ENCODE measurements at regions not wholly inside any gene's neighbourhood (a gene's known extent, or its start where the extent isn't known, plus 50 kb on each side); places are given as distances from the start of the nearest gene placed in this dataset.

DNA sequence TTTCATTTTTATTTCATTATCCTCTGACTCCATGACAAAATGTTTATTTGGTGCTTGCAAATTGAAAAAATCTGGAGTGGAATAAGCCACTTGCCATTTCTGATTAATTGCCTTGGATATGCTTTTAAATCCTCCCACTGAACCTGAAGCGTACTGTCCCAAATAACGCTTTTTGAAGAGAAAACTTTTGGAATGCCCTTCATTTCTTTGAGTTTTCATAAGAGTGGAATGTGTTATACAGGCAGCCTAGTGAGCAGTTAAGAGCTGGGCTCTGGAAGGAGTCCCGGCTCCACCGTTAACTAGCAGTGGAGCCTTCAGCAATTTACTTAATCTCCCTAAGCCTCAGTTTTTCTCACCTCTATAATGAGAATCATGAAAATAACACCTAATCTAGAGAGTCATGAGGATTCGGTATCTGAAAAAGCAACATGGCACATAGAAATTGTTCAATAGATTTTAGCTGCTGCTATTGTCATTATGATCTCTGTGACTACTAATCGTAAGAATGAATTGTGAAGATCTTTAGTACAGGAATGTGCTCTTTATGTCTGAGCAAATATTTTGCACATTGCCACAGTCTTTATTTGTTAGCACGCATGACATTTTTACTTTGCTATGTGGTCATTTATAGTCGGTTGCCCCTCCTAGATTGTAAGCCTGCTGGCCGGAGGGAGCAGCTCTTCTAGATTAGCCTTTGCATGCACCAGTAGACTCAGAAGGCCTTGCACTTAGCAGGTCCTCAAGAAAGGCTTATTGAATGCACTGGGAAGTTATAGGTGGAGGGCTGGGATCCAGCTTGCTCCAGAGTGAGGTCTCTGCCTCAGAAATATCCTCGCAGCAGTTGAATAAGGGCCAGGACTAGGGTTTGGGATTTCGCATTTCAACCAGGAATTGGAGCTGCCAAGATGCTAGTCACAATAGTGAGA is 59.4 kb downstream of the PLCE1 start:
- TF ChIP-seq, protein P1, sequence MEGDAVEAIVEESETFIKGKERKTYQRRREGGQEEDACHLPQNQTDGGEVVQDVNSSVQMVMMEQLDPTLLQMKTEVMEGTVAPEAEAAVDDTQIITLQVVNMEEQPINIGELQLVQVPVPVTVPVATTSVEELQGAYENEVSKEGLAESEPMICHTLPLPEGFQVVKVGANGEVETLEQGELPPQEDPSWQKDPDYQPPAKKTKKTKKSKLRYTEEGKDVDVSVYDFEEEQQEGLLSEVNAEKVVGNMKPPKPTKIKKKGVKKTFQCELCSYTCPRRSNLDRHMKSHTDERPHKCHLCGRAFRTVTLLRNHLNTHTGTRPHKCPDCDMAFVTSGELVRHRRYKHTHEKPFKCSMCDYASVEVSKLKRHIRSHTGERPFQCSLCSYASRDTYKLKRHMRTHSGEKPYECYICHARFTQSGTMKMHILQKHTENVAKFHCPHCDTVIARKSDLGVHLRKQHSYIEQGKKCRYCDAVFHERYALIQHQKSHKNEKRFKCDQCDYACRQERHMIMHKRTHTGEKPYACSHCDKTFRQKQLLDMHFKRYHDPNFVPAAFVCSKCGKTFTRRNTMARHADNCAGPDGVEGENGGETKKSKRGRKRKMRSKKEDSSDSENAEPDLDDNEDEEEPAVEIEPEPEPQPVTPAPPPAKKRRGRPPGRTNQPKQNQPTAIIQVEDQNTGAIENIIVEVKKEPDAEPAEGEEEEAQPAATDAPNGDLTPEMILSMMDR (conservative IDR thresholded peaks at IDR 0.05; ENCODE audit: low read depth in 2 of 2): no peak
- TF ChIP-seq, protein P2, sequence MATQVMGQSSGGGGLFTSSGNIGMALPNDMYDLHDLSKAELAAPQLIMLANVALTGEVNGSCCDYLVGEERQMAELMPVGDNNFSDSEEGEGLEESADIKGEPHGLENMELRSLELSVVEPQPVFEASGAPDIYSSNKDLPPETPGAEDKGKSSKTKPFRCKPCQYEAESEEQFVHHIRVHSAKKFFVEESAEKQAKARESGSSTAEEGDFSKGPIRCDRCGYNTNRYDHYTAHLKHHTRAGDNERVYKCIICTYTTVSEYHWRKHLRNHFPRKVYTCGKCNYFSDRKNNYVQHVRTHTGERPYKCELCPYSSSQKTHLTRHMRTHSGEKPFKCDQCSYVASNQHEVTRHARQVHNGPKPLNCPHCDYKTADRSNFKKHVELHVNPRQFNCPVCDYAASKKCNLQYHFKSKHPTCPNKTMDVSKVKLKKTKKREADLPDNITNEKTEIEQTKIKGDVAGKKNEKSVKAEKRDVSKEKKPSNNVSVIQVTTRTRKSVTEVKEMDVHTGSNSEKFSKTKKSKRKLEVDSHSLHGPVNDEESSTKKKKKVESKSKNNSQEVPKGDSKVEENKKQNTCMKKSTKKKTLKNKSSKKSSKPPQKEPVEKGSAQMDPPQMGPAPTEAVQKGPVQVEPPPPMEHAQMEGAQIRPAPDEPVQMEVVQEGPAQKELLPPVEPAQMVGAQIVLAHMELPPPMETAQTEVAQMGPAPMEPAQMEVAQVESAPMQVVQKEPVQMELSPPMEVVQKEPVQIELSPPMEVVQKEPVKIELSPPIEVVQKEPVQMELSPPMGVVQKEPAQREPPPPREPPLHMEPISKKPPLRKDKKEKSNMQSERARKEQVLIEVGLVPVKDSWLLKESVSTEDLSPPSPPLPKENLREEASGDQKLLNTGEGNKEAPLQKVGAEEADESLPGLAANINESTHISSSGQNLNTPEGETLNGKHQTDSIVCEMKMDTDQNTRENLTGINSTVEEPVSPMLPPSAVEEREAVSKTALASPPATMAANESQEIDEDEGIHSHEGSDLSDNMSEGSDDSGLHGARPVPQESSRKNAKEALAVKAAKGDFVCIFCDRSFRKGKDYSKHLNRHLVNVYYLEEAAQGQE (IDR thresholded peaks at IDR 0.05; ENCODE audit: unreplicated experiment): no peak
- no peak for TF ChIP-seq POLR2AphosphoS5 (IDR thresholded peaks at IDR 0.05; ENCODE audit: low read depth)
- no peak for TF ChIP-seq EZH2 (IDR thresholded peaks at IDR 0.05; ENCODE audit: low read depth, unreplicated experiment)
- TF ChIP-seq ZNF114 (CRISPR knock-in tag; IDR thresholded peaks at IDR 0.05): no peak
- no peak for TF ChIP-seq STAT1 (IDR thresholded peaks at IDR 0.05; ENCODE audit: unreplicated experiment)
- no peak for TF ChIP-seq JUNB (IDR thresholded peaks at IDR 0.05; ENCODE audit: unreplicated experiment)
- TF ChIP-seq, protein P3, sequence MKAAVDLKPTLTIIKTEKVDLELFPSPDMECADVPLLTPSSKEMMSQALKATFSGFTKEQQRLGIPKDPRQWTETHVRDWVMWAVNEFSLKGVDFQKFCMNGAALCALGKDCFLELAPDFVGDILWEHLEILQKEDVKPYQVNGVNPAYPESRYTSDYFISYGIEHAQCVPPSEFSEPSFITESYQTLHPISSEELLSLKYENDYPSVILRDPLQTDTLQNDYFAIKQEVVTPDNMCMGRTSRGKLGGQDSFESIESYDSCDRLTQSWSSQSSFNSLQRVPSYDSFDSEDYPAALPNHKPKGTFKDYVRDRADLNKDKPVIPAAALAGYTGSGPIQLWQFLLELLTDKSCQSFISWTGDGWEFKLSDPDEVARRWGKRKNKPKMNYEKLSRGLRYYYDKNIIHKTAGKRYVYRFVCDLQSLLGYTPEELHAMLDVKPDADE (IDR thresholded peaks at IDR 0.05): no peak

Measured in GM23338 (cell line).